Lower leg skin (tissue), 4 donors: ENCODE measurements at regions not wholly inside any gene's neighbourhood (a gene's known extent, or its start where the extent isn't known, plus 50 kb on each side); places are given as distances from the start of the nearest gene placed in this dataset.

Experiments used
- DNase-seq, 2 donors: peaks; one replicate each; pipeline ENCODE4 v3.0.0-alpha.2; 2019; ENCODE audit warnings: low spot score in 2 of 2
- H3K4me3 ChIP-seq: fragments of 200-600 bp; sonication (generic); 2 replicates; pipeline ENCODE4 v1.5.1; 2017; ENCODE audit warnings: mild to moderate bottlenecking, low read depth; ENCODE audit not compliant: poor library complexity, severe bottlenecking
- CTCF ChIP-seq, 3 donors: fragments of 450-650 bp; IDR thresholded peaks; one replicate each; pipeline ENCODE4 v1.5.1; 2016; ENCODE audit warnings: antibody characterized with exemption in 3 of 3, mild to moderate bottlenecking in 3 of 3, moderate library complexity in 2 of 3
- POLR2A ChIP-seq, 2 donors: fragments of 450-650 bp; IDR thresholded peaks; one replicate each; pipeline ENCODE4 v1.6.1; 2016 to 2017; ENCODE audit warnings: antibody characterized with exemption in 2 of 2, mild to moderate bottlenecking in 1 of 2, moderate library complexity in 1 of 2
- WGBS, 2 donors: methylation state at CpG; one replicate each; pipeline ENCODE4 v1.1.5; 2018; 5-methylcytosine and 5-hydroxymethylcytosine counted together
- intact Hi-C: fragments of 100-400 bp; cut with DNase I; formaldehyde crosslinking; loops from one replicate; pipeline ENCODE4 v1.15.0; 2023; ENCODE audit warnings: low total_unique reads

GRCh38 chr3:94996743-94997142, 933.9 kb downstream of the NSUN3 start:
- WGBS, 2 donors: 33 to 47% methylated on average over 3 of the region's 3 CpGs
- DNase-seq: no peak
- intact Hi-C loops: no loop called here
- H3K4me3 ChIP-seq: no peak overlapping the region
- no peak for TF ChIP-seq CTCF (IDR thresholded peaks at IDR 0.05)
- TF ChIP-seq POLR2A (IDR thresholded peaks at IDR 0.05): no peak

- H3K4me3 ChIP-seq: no peak overlapping the region
- DNase-seq: no peak
- intact Hi-C loops: no loop called here
- TF ChIP-seq POLR2A (IDR thresholded peaks at IDR 0.05): no peak
- no peak for TF ChIP-seq CTCF (IDR thresholded peaks at IDR 0.05)
These were observed 939.7 kb downstream of the NSUN3 start for GRCh38 chr3:95002438-95003046.

GRCh38 chr3:95028688-95029087, 965.8 kb downstream of the NSUN3 start:
- TF ChIP-seq POLR2A (IDR thresholded peaks at IDR 0.05) (no peak), CTCF (IDR thresholded peaks at IDR 0.05) (no peak)
- DNase-seq: no peak
- intact Hi-C loops: no loop called here
- H3K4me3 ChIP-seq: no peak overlapping the region
- WGBS, 2 donors: 72 to 76% methylated on average over 2 of the region's 2 CpGs

- intact Hi-C loops: no loop called here
- no peak for TF ChIP-seq POLR2A (IDR thresholded peaks at IDR 0.05)
- no peak for TF ChIP-seq CTCF (IDR thresholded peaks at IDR 0.05)
- DNase-seq: no peak
- no peak overlapping the region for H3K4me3 ChIP-seq
These were observed 966.8 kb downstream of the NSUN3 start for GRCh38 chr3:95029644-95030043.

GRCh38 chr3:95036526-95037021, 973.7 kb downstream of the NSUN3 start:
- no peak overlapping the region for H3K4me3 ChIP-seq
- intact Hi-C loops: no loop called here
- 56 to 60% methylated on average over 2 of the region's 2 CpGs for WGBS, 2 donors
- TF ChIP-seq POLR2A (IDR thresholded peaks at IDR 0.05): no peak
- no peak for TF ChIP-seq CTCF (IDR thresholded peaks at IDR 0.05)
- DNase-seq: no peak

- DNase-seq: no peak
- no peak overlapping the region for H3K4me3 ChIP-seq
- TF ChIP-seq POLR2A (IDR thresholded peaks at IDR 0.05) (no peak), CTCF (IDR thresholded peaks at IDR 0.05) (no peak)
- intact Hi-C loops: no loop called here
- 91 to 98% methylated on average over 5 of the region's 5 CpGs for WGBS, 2 donors
These were observed 974.2 kb downstream of the NSUN3 start for GRCh38 chr3:95037097-95037496.
